CD4-positive, alpha-beta T cell treated with Interleukin-10 for 1 hour (primary cell): ENCODE measurements at regions not wholly inside any gene's neighbourhood (a gene's known extent, or its start where the extent isn't known, plus 50 kb on each side); places are given as distances from the start of the nearest gene placed in this dataset.
"Not testable (repeated sequence)": the region's sequence is repeated elsewhere in the genome, so short reads cannot be mapped to it uniquely, and the experiment has no call there.

Experiments
- DNase-seq: peaks from one replicate; pipeline ENCODE4 v3.0.0-alpha.2; 2020

- not testable (repeated sequence) for DNase-seq
Observed at GRCh38 chr7:9725940-9726663, 1247.6 kb upstream of the PHF14 start.

DNA sequence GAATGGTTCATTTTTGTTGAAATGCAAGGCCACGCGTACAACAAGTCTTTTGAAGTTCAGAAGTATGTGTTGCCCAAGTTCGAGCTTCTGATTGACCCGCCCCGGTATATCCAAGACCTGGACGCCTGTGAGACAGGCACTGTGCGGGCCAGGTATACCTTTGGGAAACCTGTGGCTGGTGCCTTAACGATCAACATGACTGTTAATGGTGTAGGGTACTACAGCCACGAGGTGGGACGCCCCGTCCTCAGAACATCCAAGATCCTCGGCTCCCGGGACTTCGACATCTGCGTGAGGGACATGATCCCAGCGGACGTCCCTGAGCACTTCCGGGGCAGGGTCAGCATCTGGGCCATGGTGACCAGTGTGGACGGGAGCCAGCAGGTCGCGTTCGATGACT, 1246.9 kb upstream of the PHF14 start:
- DNase-seq, result not testable (repeated sequence)

GRCh38 chr7:9727467-9727869, 1246.2 kb upstream of the PHF14 start:
- not testable (repeated sequence) for DNase-seq

DNA sequence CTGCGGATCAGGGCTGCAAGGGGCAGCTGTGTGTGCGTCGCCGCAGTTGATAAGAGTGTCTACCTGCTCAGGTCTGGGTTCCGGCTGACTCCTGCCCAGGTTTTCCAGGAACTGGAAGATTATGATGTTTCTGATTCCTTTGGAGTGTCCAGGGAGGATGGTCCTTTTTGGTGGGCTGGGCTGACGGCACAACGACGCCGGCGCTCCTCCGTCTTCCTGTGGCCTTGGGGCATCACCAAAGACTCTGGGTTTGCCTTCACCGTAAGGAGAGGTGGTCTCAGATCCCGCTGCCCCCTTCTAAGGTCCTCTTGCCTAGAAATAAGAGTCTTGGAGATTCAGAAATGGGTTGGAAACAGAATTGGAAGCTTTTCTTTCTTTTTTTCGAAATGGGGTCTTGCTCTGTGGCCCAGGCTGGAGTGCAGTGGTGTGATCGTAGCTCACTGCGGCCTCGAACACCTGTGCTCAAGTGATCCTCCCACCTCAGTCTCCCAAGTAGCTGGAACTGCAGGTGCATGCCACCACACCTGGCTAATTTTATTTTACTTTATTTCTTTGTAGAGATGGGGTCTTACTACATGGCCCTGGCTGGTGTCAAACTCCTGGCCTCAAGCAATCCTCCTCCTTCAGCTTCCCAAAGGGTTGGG, 1245.5 kb upstream of the PHF14 start:
- not testable (repeated sequence) for DNase-seq

- DNase-seq, result no peak
Observed at GRCh38 chr7:9752033-9752432, 1221.6 kb upstream of the PHF14 start.

DNA sequence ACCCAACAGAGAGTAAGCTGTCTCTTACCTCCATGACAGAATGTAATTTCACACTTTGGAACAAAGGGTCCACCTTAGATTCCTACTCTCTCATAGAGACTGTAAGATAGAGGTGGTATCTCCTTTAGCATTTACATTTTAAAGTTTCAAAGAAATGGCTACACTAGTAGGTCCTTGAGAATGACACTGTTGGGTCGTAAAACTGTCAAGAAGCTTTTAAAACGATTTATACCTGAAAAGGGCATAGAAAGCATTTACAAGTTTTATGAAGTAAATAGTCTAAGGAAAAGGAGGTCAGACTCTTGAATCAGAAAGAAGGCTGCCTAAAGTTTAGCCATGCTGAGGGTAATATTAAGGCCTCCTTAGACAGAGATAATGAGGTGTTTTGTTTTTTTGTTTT, 1212.4 kb upstream of the PHF14 start:
- DNase-seq, result no peak

DNA sequence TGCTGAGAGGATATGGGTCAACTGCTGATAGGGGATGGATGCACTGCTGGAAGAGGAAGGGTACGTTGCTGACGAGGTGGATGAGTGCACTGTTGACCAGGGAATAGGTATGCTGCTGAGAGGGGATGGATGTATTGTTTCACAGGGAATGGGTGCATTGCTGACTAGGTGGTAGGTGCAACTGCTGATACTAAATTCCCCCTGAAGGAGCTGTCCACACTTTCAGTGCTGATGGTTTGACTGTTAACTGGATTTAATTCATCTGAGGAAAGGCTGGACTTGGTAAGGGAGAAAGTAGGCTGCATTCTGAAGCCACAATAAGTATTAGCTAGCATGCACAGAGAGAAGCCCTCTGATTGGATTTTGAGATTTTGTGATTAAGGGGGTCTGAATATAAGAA, 1196.8 kb upstream of the PHF14 start:
- no peak for DNase-seq

DNA sequence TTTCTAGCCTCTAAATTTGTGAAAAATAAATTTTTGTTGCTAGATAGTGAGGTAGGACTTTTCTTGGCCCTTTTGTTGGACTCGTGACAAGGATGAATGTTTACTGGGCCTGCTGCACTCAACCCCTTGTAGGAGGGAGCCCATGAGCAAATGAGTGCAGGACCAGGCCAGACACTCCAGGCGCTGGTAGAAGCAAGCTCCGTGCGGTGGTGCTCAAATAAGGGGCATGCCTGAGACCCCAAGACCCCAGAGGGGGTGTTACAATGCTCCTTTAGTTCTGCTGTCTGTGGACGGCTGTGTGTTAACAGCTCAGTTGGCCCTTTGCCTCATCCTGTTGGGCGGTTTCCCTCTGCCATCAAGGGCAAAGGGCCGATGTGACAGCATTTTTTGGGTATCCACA, 1195.3 kb upstream of the PHF14 start:
- no peak for DNase-seq

DNA sequence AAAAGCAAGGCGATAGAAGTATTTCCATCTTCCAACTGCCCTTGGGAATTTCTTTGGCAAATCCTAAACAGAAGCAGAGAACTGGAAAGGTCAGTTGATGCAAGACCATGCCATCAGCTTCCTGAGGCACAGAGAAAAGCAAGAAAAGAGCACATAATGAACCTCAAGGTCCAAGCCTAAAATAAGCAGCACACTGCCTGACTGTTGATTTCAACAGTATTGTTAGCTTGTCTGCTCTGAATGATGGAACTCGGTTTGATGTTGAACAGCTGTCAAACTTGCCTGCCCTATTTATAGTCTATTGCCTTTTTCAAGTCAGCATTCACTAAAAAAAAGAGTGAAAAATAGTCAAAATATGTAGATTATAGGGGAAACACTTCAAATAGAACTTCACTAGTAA, 1192.0 kb upstream of the PHF14 start:
- no peak for DNase-seq

- no peak for DNase-seq
Observed at GRCh38 chr7:9782275-9782674, 1191.4 kb upstream of the PHF14 start.

DNA sequence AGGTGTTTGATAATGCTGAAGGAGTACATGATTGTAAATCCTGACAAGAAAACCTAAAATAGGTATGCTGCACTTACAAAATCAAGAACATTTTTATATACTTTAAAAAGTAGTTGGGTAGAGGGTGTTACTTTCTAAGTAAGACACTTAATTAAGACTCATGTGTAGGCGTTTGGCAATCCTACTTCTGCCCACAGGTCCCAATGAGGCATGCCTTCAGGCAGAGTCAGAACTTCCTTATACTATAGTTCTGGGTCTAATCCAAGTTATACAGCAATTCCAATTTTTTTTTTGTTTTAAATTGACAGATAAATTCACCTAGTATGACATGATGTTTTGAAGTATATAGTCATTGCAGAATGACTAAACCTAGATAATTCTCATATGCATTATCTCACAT, 1188.5 kb upstream of the PHF14 start:
- no peak for DNase-seq

DNA sequence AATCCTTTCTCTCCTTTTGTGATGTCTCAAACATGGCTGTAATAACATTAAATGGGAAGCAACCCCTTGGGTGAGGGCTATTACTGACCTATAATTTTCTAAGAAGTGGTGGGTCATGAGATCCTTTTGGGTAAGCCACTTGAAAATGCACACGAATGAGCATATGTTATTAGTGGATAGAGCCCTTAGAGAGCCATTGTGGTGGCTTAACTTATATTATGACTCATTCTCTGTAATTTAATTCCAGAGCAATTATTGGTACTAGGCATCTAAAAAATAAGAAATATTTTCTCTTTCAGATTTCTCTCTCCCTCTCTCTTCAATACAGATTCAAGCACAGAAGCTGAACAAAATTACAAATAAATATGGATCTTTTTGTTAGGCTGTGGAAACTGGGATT, 1177.4 kb upstream of the PHF14 start:
- no peak for DNase-seq

GRCh38 chr7:9822458-9823290, 1151.0 kb upstream of the PHF14 start:
- DNase-seq, result no peak

GRCh38 chr7:9835199-9835598, 1138.5 kb upstream of the PHF14 start:
- no peak for DNase-seq

- no peak for DNase-seq
Observed at GRCh38 chr7:9836671-9837070, 1137.0 kb upstream of the PHF14 start.

DNA sequence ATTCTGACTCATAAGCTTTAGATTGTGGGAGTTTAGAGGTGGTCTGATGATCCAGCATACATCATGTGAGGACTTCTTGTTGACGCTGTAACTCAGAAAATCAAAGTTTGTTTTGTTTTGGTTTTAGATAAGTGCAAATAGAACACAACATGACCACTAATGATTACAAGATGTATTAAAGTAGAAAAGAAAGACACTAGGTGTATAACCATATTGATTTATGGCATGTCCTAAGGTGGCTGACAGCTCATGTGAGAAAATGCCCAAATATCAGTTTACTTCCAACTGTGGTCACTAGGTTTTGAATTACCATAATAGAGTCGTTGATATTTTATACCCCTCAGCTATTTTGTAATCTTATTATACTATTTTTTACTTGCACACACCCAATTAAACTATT, 1131.4 kb upstream of the PHF14 start:
- DNase-seq, result no peak

- no peak for DNase-seq
Observed at GRCh38 chr7:9846902-9847301, 1126.8 kb upstream of the PHF14 start.

DNA sequence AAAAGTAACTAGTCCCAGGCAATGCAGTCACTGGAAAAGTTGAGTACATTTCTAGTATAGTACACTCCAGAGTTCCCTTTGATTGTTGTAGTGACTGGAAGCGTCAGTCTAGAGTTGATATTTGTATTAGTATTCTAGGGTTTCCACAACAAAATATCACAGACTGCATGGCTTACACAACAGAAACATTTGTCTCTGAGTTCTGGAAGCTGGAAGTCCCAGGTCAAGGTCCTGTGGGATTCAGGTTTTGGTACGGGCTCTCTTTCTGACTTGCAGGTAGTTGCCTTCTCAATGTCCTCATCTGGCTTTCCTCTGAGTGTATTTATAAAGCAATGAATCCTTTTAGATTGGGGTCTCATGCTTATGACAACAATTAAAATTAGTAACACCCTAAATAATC, 1119.1 kb upstream of the PHF14 start:
- no peak for DNase-seq

GRCh38 chr7:9856668-9857067, 1117.0 kb upstream of the PHF14 start:
- no peak for DNase-seq

DNA sequence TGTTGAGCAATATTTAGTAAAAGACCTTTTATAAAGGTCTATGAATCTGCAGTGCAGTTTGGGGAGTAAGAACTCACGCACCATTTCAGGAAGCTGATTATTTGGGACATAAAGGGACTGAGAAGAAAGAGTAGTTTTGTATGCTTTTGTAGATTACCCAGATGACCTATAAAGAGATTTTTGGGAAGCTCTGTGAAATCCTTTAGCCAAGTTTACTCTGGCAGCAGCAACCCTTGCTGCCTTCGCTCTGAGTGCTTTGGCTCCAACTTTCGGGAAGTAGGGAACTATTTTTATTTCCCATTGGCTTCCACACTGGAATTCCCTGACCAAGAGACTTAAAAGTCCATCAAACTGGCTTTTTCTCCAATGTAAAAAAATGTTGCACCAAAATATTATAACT, 1110.1 kb upstream of the PHF14 start:
- no peak for DNase-seq

- no peak for DNase-seq
Observed at GRCh38 chr7:9869151-9869550, 1104.5 kb upstream of the PHF14 start.

GRCh38 chr7:9869566-9869965, 1104.1 kb upstream of the PHF14 start:
- DNase-seq, result no peak

DNA sequence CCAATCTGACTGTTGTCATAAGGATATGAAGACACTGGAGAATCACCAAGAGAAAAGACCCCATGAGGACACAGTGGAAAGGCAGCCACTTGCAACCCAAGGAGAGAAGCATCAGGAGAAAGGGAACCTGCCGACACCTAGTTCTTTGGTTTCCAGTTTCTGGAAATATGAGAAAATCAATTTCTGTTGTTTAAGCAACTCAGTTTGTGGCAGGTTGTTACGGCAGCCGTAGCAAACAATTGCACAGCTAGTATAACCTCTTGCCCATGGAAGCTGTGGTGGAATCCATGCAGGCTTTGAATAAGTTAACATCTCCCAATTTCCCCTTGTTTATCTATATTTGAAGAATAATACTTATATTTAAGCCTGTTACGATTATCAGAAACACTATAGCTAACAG, 1103.0 kb upstream of the PHF14 start:
- no peak for DNase-seq

DNA sequence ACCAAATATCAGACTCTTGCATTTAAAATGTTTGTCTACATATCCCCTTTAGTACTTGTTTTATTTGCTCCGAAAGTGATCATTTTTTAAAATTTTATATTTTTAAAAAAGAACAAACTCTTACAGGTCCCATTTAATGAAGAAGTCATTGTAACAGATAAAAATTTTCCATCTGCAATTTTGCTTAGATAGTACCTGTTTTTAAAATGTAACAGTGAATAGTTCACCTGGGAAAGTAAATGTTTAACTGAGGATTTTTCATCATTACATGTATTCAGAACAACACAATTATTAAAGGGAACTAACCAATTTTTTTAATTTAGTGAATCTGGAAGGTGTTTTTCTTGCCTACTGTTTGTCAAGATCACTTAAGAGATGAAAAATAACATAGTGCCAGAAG, 1099.5 kb upstream of the PHF14 start:
- no peak for DNase-seq
